Stimulated activated CD4-positive, alpha-beta T cell treated with anti-CD3 and anti-CD28 coated beads, Interleukin-15, amount 100 ng/mL, for 1 hour (primary cell): ENCODE measurements at regions not wholly inside any gene's neighbourhood (a gene's known extent, or its start where the extent isn't known, plus 50 kb on each side); places are given as distances from the start of the nearest gene placed in this dataset.

ENCODE experiments used
- DNase-seq, 2 donors: peaks; one replicate each; pipeline ENCODE4 v3.0.0-alpha.2; 2020; ENCODE audit warnings: low read depth in 1 of 2, low spot score in 1 of 2

DNA sequence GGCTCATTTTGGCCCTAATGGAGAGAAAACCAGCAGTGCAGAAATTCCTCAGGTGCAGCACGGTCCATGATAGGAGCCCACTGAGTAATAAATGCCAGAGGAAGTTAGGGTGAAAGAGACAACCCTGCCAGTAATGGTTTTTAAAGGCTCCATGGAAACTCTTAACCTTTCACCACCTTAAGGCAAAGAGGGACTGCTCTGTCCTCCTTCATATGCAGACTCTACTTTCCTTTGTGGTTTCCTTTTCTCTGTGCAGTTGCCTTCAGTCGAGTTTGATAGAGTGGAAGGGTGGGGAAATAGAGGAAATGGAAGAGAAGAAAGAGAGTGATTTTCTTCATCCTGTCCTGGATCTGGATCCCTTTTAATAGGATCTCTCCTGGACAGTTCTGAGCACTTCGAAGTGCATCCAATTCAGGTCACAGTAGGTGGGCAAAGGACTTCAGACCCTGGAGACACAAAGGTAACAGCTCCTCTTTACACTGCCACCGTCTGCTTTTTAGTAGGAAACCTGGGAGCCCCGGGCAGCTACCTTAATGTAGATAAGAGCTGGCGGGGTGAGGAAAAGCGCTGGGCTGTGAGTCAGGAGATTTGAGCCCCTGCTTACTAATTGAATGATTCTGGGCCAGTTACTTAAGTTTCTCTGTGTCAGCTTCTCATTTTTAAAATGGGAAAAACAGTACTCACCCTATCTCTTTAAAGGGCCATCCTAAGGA is 294.8 kb downstream of the KCNRG start:
- no peak for DNase-seq

DNA sequence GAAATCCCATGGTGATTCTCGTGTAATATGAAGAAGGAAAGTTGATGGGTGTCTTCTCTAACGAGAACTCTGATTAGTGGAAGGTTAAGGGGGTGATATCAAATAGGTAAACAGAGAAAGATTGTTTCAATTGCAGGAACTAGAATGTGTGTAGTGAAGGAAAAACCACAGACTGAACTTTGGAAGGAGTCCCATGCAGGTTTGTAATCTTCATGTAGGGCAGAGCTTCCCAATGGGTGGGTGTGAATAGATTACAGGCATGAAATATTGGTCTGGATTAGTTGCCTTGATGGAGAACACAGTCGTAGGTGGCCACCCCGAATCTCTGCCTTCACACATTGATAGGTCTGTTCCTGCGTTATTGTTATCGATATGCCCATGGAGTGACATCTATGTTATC is 295.5 kb downstream of the KCNRG start:
- DNase-seq, result no peak

DNA sequence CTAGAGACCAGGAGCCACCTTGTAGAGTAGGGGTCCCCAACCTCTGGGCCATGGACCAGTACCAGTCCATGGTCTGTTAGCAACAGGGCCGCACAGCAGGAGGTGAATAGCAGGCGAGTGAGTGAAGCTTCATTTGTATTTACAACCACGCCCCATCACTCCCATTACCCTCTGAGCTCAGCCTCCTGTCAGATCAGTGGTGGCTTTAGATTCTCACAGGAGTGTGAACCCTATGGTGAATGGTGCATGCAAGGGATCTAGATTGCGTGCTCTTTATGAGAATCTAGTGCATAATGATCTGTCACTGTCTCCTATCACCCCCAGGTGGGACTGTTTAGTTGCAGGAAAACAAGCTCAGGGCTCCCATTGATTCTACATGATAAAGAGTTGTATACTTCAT is 303.6 kb downstream of the KCNRG start:
- no peak for DNase-seq

DNA sequence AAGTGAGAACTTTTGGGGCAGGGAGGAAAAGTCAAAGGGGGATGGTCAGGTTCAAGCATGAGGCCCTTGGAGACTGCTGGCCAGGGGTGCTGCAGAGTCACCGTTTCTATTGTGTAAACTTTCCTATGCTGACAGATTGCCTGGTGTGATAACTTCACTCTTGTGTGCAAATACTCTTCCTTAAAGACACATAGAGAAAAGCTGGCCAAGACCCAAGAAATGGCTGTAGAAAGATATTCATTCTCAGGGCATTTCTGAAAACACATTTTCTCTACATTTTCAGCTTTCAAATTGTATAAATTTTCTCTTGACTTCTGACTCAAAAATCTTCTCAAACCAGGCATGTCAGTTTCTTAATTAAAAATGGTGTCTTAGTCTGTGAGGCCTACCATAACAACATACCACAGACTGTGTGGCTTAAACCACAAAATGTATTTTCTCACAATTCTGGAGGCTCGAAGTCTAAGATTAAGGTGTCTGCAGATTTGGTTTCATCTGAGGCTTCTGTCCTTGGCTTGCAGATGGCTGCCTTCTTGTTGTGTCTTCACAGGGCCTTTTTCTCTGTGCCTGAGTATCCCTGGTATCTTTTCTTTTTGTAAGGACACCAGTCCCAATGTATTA is 304.5 kb downstream of the KCNRG start:
- no peak for DNase-seq

DNA sequence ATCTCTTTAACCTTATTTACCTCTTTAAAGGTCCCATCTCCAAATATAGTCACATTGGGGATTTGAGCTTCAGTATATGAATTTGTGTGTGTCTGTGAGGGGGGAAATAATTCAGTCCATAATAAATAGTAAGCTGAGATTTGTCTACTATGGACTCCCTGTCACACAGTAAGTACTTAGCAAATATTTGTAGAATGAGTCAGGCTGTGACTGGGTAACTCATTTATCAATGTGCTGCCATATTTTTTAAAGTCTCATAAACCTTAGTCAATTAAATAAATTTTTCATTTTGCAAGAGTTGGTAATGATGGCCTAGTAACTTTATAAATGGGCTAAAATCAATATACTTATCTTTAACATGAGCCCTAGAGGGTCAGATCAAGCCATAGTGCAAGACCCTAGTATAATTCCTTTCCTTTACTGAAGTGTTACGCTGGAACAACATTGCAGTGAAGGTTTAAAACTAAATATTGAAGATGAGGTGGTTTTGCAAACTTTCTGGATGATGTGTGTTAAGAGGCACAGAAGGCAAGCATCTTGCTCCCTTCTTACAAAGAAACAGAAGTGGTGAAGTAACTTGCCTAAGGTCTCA is 305.1 kb downstream of the KCNRG start:
- no peak for DNase-seq

DNA sequence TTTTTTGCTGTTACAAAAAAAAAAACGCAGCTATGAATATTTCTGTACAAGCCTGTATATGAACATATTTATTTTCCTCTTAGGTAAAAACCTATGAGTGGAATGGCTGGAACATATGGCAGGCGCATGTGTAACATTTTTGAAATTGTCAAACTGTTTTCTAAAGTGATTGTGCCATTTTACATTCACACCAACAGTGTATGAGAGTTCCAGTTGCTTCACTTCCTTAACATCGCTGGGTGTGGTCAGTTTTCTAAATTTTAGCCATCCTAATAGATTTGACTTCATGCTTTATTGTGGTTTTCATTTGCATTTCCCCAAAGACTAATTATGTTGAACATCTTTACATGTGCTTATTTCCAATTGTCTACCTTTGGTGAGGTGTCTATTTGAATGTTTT is 306.8 kb downstream of the KCNRG start:
- no peak for DNase-seq

DNA sequence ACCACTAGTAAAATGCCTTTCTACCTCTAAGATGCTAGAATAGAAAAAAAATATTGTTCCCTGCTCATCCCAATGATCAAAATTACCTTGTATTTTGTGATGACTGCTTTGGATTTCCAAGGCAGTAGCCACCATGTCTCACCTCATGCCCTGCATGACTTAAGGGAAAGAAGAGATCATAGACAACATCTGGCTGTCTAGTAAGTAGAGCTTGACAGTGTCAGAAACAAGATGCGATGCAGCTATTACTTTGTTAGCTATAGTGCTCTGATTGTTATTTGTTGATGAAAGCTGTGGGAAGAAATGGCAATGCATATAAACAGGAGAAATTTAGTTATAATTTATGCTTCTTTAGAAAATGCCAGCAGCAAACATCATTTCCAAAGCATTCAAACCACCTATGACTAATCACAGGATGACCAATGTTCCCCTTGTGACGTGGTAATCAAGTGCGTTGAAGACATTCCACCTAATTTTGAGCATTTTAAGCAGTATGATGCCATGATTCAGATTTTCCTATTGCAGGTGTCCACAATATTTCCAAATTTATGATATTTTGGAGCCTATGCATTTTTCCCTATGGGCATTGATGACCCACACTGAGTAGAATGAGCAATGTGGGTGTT is 308.3 kb downstream of the KCNRG start:
- DNase-seq, result no peak

DNA sequence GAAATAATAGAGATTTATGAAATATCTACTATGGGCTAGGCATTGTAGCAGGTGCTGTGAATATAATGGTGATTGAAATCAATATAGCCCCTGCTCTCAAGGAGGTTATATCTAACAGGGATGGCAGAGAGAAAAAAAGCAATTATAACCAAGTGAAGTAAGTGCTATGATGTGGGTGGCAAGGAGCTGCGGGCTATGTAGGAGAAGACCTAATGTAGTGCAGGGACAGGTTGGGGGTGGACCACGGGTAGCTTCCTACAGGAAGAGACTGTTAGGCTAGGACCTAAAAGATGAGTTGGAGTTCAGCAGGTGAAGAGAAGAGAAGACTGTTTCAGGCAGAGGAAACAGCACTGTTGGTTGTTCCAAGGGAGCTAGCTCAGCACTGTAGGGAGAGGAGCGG is 311.0 kb downstream of the KCNRG start:
- no peak for DNase-seq

DNA sequence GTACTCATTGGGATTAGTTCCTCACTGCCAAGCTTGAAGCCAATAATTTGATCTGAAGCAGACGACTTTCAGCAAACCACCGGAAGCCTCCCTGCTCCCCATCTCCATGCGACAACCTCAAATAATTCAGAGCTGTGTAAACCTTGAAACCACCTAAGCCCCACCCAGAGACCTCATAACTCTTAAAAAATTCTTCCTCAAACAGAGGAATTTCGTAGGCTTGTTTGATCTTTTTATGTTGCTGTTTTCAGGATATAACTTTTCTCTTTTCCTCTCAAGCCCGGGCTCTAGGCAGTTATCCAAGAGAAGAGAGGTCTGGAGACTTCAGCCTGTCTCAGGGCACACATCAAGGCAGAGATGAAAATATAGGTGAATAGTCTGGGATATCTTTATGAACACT is 311.6 kb downstream of the KCNRG start:
- no peak for DNase-seq

DNA sequence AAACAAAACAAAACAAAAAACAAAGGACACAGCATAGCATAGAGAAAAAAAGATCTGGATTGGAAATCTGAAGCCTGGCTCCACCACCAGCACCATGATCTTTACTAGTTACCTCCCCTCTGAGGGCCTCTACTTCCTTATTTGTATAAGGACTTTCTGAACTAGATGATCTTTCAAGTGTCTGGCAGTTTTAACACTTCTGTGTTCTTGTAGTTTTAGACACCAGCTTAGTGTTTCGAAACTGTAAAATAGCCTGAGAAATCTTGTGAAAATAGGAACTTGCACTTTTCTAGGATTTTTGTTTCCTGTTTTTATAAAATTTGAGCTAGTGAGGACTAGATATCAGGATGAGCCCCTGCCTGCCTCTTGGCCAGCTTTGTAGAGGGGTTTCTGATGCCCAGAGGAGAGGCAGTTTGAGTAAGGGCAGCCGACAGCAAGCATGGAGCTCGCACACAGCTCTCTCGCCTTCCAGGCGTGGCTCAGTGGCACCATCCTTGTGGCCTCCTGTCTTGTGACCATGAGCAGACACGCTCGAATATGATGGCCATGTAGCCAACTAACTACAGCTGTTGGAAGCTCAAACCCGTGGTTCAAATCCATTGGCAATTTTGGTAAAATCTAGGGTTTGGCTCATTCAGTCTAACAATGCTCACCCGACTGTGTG is 319.0 kb downstream of the KCNRG start:
- no peak for DNase-seq

DNA sequence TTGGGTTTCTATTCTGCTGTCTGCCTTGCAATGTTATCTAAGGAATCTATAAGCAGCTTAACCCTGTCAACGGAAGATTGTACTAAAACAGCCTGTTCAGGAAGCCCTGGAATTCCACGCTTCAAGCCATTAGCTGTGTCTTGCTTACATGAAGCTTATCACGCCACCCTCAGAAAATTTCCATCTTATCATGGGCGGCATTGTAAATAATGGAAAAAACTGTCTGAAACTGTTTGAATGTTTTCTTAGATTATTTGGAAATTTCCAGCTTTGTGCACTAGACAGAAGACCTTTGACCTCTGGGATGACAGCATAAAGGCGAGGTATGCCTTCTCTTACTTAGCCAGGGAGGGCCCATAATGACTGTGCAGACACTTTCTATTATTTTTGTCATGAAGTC is 319.7 kb downstream of the KCNRG start:
- no peak for DNase-seq

DNA sequence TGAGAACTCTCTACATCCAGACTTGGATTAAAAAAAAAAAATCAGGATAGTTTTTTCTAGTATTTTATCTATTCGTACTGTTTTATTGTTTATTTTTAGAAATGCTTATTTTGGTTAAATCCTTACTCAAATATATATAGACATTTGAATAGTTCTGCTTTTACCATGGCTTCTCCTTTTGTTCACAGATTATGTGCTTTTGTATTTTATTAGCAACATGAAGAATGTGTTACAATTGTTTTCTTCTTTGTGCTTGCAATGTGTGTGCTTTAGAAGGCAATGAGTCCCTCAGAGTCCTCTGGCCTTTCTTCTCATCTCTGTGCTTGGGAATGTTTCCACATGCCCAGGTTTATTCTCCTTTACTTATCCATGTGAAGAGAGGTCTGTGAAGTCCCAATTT is 324.0 kb downstream of the KCNRG start:
- DNase-seq, result no peak

DNA sequence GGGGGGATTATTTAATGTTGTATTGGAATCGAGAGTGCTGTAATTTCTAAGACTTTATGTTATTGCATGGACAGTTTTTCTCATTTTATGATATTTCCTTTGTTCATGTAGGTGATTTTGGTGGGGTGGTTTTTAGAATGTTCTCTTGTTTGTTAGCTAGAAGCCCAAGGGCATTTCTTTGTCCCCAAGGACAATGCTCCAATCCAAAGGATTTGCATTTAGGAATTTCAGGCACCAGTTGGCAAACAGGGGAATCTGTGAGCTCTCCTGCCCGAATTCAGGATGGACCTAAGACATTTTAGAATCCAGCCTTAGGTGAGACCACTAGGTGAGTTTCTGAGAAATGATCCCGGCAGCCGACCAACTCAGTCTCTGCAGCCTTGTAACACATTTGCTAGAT is 324.9 kb downstream of the KCNRG start:
- no peak for DNase-seq

DNA sequence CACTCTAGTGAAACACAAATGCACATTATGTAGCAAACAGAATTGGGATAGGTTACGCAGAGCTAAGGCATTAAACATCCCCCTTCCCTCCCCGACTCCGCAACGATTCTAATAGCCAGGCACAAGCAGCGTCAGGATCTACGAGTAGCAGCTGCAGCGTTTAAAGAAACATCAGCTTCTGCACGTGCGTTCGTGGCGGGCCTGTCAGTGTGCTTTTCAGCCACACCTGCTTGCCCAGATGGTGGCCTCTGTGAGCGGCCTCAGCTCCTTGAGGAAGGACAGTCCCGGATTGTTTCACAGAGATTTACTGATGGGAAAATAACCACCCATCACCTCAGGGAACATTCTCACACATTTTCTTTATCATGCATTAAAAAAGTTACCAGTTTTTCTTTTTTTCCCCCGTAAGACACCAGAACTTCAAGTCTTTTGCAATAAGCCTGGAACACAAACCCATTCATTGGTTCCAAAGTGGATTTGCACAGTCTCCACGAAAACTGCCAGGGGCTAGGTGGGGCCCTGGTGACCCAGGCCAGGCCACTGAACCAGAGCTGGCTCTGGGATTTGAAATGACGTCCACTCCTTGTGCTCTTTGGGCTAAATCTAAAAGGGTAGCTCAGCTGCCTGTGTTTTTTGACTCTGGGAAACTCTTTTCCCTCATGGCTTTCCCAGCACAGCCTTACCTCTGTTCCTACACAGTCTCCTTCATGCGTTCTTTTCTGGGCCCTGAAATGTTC is 325.5 kb downstream of the KCNRG start:
- no peak for DNase-seq

DNA sequence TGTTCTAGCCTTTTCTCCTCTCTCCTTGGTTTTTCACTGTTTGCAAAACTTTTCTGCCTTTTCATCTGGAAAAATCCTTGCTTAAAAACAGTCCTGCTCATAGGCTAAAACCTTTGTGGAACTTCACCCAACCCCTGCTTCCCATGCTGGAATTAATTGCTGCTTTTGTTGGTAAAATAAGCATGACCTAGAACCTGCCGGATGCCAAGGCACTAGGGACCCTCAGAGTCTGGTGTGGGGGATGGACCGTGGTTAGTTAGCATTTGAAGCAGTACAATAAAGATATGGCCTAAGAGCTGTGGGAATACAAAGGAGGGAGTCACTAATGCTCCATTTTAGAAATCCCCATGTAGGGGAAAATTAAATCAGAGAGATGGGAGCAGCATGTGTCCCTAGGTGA is 326.3 kb downstream of the KCNRG start:
- DNase-seq, result no peak

DNA sequence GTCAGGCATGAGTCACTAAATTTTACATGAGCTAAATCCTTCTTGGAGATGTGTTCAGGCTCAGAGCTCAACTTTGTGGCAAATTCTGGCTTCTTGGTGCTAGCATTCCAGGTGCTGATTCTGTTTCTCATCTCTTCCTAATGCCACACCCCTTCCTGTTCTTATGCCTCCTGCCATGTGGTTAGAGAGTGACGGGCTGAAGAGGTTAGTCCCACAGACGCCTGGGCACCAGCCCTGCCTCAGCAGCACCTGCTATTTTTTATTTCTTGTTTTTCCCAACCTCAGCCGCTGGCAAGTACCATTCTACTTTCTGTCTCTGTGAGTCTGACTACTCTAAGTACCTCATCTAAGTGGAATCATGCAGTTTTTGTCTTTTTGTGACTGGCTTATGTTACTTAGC is 329.5 kb downstream of the KCNRG start:
- no peak for DNase-seq

DNA sequence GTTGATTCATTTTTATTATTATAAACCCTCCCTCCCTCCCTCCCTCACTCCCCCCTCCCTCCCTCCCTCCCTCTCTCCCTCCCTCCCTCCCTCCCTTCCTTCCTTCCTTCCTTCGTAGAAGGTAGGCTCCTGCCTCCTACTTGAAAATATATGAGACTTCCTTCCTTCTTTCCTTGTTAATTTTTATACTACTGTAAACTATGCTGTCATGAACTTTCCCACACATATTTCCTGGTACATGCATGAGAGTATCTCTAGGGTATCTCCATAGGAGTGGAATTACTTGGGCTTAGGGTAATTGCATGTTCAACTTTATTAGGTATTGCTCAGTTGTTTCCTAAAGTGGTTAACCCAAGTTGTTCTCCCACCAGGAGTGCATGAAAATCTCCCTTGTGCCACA is 330.6 kb downstream of the KCNRG start:
- no peak for DNase-seq

DNA sequence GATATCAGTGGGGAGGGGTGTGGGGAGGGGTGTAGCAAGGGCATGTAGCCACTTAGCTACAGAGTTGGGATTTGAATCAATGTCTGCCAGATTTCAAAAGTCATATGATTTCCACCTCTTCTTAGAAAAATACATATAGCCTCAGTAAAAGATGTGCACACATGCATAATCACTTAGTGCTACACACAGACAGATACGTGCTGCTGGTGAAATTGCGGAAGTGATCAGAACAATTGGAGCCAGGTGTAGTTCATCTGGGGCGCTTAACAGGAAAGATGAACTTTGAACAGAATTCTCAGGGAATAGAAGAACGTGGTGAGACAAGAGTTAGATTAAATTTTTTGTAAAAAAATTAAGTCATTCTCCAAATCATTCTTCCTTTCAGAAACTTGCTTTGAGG is 333.1 kb downstream of the KCNRG start:
- DNase-seq, result no peak

DNA sequence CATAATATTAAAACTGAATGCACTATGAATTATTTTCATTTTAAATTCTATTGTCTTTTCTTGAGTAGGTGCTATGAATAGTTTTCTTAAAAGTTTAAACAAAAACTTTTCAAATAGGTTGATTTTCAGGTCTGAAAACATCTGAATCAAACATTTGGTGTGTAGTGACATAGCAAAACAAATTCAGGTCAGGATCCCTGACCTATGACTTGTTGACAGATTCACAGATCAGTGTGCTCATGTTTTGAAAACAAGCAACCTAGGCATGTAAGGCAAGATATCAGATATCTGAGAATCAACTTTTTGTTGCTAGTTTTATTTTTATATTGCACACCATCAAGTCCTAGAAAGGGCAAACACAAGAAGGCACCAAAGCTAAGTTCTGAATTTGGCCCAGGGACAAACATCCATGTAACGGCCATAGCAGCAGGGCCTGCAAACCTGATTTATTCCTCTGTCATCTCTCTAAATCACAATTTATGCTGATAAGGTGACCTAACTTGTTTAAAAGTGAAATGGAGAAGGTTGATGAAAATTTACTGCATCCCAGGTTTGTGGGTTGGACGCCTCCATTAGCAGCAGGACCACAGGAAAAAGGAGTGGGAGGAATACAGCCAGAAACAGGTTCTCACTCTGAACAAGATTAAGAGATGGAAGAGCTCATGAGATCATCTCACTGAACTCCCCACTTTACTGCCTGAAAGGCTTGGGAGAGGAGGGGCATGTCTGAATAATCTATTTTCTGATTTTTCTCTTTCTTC is 337.7 kb downstream of the KCNRG start:
- no peak for DNase-seq

DNA sequence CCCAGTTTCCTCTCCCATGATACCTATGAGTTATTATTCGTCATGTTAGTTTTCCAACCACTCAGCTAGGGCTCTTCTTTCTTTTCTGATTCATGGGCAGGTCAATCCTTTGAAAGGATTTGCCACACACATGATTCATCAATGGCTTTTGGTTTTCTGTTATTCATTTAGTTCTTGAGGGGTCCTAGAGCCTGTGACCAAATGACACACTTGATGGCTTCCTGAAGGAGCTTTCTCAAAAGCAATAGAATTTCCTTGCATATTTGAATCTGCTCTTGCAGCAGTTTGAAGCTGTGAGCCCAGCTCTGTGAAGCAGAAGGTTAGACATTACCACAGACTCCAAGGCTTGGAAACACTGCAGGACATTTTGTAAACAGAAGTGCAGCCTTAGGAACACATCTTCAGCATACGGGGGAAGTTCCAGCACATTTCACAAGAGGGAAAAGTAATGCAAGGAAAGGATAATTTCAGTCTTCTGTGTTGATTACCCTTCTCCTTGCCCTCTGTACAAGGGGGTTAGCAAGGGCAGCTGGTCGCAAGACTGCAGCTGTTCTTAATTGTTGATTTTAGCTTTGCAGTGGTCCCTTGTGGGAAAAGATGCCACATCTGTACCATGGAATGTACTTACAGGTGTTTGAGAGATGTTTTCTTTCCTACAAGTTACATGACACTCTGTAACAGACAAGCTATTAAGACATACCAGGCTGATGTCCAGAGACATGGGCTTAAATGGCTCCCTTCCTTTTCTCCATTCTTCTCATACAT is 338.6 kb downstream of the KCNRG start:
- no peak for DNase-seq
